ENCODE measurements at regions not wholly inside any gene's neighbourhood (a gene's known extent, or its start where the extent isn't known, plus 50 kb on each side); places are given as distances from the start of the nearest gene placed in this dataset.

- TF ChIP-seq, protein P1, sequence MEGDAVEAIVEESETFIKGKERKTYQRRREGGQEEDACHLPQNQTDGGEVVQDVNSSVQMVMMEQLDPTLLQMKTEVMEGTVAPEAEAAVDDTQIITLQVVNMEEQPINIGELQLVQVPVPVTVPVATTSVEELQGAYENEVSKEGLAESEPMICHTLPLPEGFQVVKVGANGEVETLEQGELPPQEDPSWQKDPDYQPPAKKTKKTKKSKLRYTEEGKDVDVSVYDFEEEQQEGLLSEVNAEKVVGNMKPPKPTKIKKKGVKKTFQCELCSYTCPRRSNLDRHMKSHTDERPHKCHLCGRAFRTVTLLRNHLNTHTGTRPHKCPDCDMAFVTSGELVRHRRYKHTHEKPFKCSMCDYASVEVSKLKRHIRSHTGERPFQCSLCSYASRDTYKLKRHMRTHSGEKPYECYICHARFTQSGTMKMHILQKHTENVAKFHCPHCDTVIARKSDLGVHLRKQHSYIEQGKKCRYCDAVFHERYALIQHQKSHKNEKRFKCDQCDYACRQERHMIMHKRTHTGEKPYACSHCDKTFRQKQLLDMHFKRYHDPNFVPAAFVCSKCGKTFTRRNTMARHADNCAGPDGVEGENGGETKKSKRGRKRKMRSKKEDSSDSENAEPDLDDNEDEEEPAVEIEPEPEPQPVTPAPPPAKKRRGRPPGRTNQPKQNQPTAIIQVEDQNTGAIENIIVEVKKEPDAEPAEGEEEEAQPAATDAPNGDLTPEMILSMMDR (IDR thresholded peaks at IDR 0.05) = no peak
These were observed 123.8 kb upstream of the ID4 start for GRCh38 chr6:19713411-19713810.

- TF ChIP-seq, protein P1 (IDR thresholded peaks at IDR 0.05) = no peak
These were observed 123.2 kb upstream of the ID4 start for GRCh38 chr6:19713984-19714383.

GRCh38 chr6:19714434-19715166 is 122.6 kb upstream of the ID4 start:
- TF ChIP-seq, protein P1 (IDR thresholded peaks at IDR 0.05) = no peak

GRCh38 chr6:19715167-19715551 is 122.0 kb upstream of the ID4 start:
- TF ChIP-seq, protein P1 (IDR thresholded peaks at IDR 0.05) = no peak

DNA sequence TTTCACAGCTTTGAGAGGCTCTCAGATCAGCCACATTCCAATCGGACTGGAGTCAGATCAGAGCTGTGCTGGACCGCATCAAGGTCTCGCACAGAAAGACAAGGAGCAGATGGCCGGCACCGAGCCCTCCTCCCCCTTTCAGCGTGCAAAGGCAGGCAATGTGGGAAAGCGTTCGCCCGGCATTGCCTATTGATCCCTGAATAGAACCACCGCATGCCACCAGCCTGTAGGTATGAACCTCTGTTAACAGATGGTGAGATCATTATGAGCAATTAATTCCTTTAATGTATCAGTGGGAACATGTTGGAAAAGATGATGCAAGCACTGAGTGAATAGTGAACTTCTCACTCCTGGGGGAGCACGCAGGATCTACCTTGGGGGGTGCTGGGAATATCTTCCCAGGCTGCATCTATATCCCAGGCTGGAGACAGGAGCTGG is 117.5 kb upstream of the ID4 start:
- TF ChIP-seq, protein P1 (IDR thresholded peaks at IDR 0.05) = no peak

- TF ChIP-seq, protein P1 (IDR thresholded peaks at IDR 0.05) = no peak
These were observed 115.3 kb upstream of the ID4 start for GRCh38 chr6:19721766-19722377.

DNA sequence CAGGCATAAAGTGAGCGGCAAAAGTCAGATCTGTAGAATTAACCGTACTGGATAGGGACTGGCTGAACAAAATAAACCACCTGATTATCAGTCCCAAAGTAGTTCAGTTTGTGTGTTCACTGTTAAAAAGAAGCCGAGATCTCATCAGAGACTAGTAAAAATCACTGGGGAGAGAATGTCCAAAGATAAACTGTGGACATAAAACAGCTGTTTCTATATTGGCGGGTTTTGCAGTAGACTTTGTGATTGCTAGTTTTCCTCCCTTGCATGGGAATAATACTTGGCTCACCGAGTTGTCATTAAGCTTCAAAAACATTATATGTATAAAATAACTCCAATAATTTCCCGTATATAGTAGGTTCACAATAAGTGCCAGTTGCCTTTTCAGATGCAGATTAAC is 114.2 kb upstream of the ID4 start:
- TF ChIP-seq, protein P1 (IDR thresholded peaks at IDR 0.05) = no peak
